ENCODE measurements at regions not wholly inside any gene's neighbourhood (a gene's known extent, or its start where the extent isn't known, plus 50 kb on each side); places are given as distances from the start of the nearest gene placed in this dataset.

DNA sequence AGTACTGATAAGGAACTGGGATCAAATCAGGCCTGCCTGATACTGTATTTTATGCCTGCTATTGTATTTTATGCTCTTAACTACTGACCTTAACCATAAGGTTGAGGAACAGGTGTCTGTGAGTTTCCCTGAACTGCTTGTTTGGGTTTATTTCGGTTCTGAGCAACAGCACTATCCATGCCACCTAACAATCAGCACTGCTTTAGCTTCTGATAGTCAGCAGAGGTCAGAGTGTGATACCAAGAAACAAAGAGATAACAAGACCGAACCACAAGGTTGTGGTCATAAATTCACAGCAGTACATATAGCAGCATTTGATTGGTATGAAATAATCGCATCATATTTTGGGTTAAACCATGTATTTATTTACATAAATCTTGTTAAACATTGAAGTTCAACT lies 362.2 kb downstream of the FGF13 start:
- ChIA-PET POLR2A (no interaction called here), CTCF (ENCODE audit: low intra/inter-chr PET ratio, low total read pairs) (no interaction called here)
- Histone ChIP-seq H3K9me3 (ENCODE audit: low read length) (peaks cover 15% of the 10 kb centered on the region), H2AFZ (ENCODE audit: low read length) (no peak overlapping the region), H4K20me1 (ENCODE audit: insufficient read depth, low read length) (no peaks in the 10 kb centered on the region), H3K27me3 (ENCODE audit: control insufficient read depth in 1 of 2, insufficient read depth in 2 of 2, low read length in 2 of 2) (no peaks in the 10 kb centered on the region), H3K4me3 (replicated peaks in 1 of 3; ENCODE audit: insufficient read depth in 1 of 3, low read depth in 2 of 3, low read length in 3 of 3) (no peak overlapping the region), H3K36me3 (replicated peaks in 1 of 2; ENCODE audit: control insufficient read depth in 1 of 2, insufficient read depth in 2 of 2, low read length in 2 of 2) (no peaks in the 10 kb centered on the region), H3K4me2 (ENCODE audit: low read depth, low read length) (no peak overlapping the region), H3K4me1 (ENCODE audit: insufficient read depth, low read length) (no peaks in the 10 kb centered on the region), H3K79me2 (ENCODE audit: insufficient read depth, low read length) (no peaks in the 10 kb centered on the region), H3K27ac (ENCODE audit: extremely low read length, insufficient read depth, low read length) (no peak overlapping the region), H3K9ac (ENCODE audit: insufficient read depth, low read depth, low read length) (no peak overlapping the region)
- ATAC-seq: no peak
- BruUV-seq (replicated peaks): no TSS peak
- no peak for DNase-seq (ENCODE audit: low spot score)
- in situ Hi-C loops (cut with HindIII; ENCODE audit: extremely low pct_ligation_motif_present, low pct_unique_long_range_greater_than_20kb) (no loop called here), intact Hi-C loops (cut with micrococcal nuclease; ENCODE audit: unreplicated experiment) (no loop called here)
- 0% methylated on average over 3 of the region's 3 CpGs for WGBS (ENCODE audit: low lambda C conversion rate)
- no peak for FAIRE-seq
- TF ChIP-seq, protein P1, sequence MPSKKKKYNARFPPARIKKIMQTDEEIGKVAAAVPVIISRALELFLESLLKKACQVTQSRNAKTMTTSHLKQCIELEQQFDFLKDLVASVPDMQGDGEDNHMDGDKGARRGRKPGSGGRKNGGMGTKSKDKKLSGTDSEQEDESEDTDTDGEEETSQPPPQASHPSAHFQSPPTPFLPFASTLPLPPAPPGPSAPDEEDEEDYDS (CRISPR knock-in tag; IDR thresholded peaks at IDR 0.05): no peak
- TF ChIP-seq ZNF432 (CRISPR knock-in tag; IDR thresholded peaks at IDR 0.05; ENCODE audit: borderline replicate concordance): no peak
- TF ChIP-seq SOX13 (IDR thresholded peaks at IDR 0.05): no peak
- no peak for TF ChIP-seq SOX13 (CRISPR knock-in tag; conservative IDR thresholded peaks at IDR 0.05 in 1 of 2, IDR thresholded peaks at IDR 0.05 in 1 of 2)
- no peak for TF ChIP-seq NPAS2 (CRISPR knock-in tag; IDR thresholded peaks at IDR 0.05; ENCODE audit: borderline replicate concordance)
- no peak for TF ChIP-seq ZNF577 (CRISPR knock-in tag; IDR thresholded peaks at IDR 0.05; ENCODE audit: borderline replicate concordance, low read depth)
- TF ChIP-seq, protein P2, sequence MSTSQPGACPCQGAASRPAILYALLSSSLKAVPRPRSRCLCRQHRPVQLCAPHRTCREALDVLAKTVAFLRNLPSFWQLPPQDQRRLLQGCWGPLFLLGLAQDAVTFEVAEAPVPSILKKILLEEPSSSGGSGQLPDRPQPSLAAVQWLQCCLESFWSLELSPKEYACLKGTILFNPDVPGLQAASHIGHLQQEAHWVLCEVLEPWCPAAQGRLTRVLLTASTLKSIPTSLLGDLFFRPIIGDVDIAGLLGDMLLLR (CRISPR knock-in tag; IDR thresholded peaks at IDR 0.05): no peak
- TF ChIP-seq, protein P3, sequence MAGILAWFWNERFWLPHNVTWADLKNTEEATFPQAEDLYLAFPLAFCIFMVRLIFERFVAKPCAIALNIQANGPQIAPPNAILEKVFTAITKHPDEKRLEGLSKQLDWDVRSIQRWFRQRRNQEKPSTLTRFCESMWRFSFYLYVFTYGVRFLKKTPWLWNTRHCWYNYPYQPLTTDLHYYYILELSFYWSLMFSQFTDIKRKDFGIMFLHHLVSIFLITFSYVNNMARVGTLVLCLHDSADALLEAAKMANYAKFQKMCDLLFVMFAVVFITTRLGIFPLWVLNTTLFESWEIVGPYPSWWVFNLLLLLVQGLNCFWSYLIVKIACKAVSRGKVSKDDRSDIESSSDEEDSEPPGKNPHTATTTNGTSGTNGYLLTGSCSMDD (CRISPR knock-in tag; IDR thresholded peaks at IDR 0.05): no peak
- TF ChIP-seq TOE1 (CRISPR knock-in tag; IDR thresholded peaks at IDR 0.05): no peak
- no peak for TF ChIP-seq RBAK (CRISPR knock-in tag; IDR thresholded peaks at IDR 0.05)
- no peak for TF ChIP-seq FOSL2 (CRISPR knock-in tag; IDR thresholded peaks at IDR 0.05)
- no peak for TF ChIP-seq IRF2 (CRISPR knock-in tag; IDR thresholded peaks at IDR 0.05)
- TF ChIP-seq ZNF138 (CRISPR knock-in tag; IDR thresholded peaks at IDR 0.05; ENCODE audit: low read depth): no peak
- TF ChIP-seq NFATC3 (CRISPR knock-in tag; IDR thresholded peaks at IDR 0.05): no peak
- TF ChIP-seq, protein P4, sequence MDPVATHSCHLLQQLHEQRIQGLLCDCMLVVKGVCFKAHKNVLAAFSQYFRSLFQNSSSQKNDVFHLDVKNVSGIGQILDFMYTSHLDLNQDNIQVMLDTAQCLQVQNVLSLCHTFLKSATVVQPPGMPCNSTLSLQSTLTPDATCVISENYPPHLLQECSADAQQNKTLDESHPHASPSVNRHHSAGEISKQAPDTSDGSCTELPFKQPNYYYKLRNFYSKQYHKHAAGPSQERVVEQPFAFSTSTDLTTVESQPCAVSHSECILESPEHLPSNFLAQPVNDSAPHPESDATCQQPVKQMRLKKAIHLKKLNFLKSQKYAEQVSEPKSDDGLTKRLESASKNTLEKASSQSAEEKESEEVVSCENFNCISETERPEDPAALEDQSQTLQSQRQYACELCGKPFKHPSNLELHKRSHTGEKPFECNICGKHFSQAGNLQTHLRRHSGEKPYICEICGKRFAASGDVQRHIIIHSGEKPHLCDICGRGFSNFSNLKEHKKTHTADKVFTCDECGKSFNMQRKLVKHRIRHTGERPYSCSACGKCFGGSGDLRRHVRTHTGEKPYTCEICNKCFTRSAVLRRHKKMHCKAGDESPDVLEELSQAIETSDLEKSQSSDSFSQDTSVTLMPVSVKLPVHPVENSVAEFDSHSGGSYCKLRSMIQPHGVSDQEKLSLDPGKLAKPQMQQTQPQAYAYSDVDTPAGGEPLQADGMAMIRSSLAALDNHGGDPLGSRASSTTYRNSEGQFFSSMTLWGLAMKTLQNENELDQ (CRISPR knock-in tag; IDR thresholded peaks at IDR 0.05; ENCODE audit: borderline replicate concordance): no peak
